Testis (tissue), 2 donors: ENCODE measurements at regions not wholly inside any gene's neighbourhood (a gene's known extent, or its start where the extent isn't known, plus 50 kb on each side); places are given as distances from the start of the nearest gene placed in this dataset.

ENCODE experiments used
- DNase-seq: peaks from one replicate; pipeline ENCODE4 v3.0.0-alpha.2; 2019
- H3K27ac ChIP-seq, 2 donors: fragments of 200-600 bp; sonication (generic); one replicate each; pipeline ENCODE4 v1.5.1; 2019
- H3K27me3 ChIP-seq: fragments of 200-600 bp; sonication (generic); one replicate; pipeline ENCODE4 v1.5.1; 2019
- H3K36me3 ChIP-seq: fragments of 200-600 bp; sonication (generic); one replicate; pipeline ENCODE4 v1.5.1; 2017; ENCODE audit warnings: low read depth; ENCODE audit errors: missing control alignments
- H3K4me1 ChIP-seq: fragments of 200-600 bp; sonication (generic); one replicate; pipeline ENCODE4 v1.5.1; 2019
- H3K4me3 ChIP-seq, 2 donors: fragments of 200-600 bp; sonication (generic); one replicate each; pipeline ENCODE4 v1.5.1; 2017 to 2019
- H3K9me3 ChIP-seq: fragments of 200-600 bp; sonication (generic); one replicate; pipeline ENCODE4 v1.5.1; 2017
- POLR2A ChIP-seq: fragments of 450-650 bp; IDR thresholded peaks from one replicate; pipeline ENCODE4 v1.6.1; 2017; ENCODE audit warnings: antibody characterized with exemption, mild to moderate bottlenecking, moderate library complexity
- WGBS, 2 donors: methylation state at CpG; one replicate each; pipeline ENCODE4 v1.1.5; 2018; 5-methylcytosine and 5-hydroxymethylcytosine counted together
- intact Hi-C: fragments of 100-400 bp; cut with DNase I; formaldehyde crosslinking; loops from one replicate; pipeline ENCODE4 v1.15.1; 2023; ENCODE audit warnings: low total_unique reads
- TF ChIP-seq, protein P1 (sequence below), 3 experiments: fragments of 450-650 bp in 2 of 3; fragments of 200-600 bp in 1 of 3; sonication (generic) in 1 of 3; IDR thresholded peaks; one replicate each; pipeline ENCODE4 v1.5.1; 2016 to 2019; ENCODE audit warnings: antibody characterized with exemption in 3 of 3, mild to moderate bottlenecking in 2 of 3, moderate library complexity in 1 of 3

DNA sequence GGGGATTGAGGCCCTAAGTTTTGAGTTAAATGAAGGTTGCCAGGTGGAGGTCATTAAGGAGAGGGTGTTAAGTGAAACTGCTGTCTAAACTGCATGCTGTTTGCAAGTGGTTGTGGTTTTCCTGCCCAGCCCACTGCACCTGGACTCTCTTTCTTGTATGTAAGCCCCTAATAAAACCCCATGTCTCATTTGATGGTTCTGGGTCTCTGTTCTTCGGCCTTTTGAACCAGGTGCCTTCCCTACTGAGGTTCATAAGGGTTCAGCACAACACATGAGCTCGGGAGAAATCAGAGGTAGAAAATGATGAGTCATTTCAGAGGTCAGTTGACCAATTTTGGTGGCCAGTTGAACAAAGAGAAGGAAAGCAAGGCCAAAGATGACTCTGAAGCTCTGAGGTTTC lies 382.5 kb downstream of the RPS29 start:
- H3K4me1 ChIP-seq, result no peaks in the 10 kb centered on the region
- no peaks in the 10 kb centered on the region for H3K36me3 ChIP-seq
- TF ChIP-seq, protein P1, sequence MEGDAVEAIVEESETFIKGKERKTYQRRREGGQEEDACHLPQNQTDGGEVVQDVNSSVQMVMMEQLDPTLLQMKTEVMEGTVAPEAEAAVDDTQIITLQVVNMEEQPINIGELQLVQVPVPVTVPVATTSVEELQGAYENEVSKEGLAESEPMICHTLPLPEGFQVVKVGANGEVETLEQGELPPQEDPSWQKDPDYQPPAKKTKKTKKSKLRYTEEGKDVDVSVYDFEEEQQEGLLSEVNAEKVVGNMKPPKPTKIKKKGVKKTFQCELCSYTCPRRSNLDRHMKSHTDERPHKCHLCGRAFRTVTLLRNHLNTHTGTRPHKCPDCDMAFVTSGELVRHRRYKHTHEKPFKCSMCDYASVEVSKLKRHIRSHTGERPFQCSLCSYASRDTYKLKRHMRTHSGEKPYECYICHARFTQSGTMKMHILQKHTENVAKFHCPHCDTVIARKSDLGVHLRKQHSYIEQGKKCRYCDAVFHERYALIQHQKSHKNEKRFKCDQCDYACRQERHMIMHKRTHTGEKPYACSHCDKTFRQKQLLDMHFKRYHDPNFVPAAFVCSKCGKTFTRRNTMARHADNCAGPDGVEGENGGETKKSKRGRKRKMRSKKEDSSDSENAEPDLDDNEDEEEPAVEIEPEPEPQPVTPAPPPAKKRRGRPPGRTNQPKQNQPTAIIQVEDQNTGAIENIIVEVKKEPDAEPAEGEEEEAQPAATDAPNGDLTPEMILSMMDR (IDR thresholded peaks at IDR 0.05), result no peak
- no peak for TF ChIP-seq POLR2A
- 86 to 90% methylated on average over 2 of the region's 2 CpGs for WGBS, 2 donors
- H3K4me3 ChIP-seq, result no peak overlapping the region
- H3K9me3 ChIP-seq, result no peaks in the 10 kb centered on the region
- intact Hi-C loops, result no loop called here
- H3K27ac ChIP-seq, result no peak overlapping the region
- no peaks in the 10 kb centered on the region for H3K27me3 ChIP-seq
- no peak for DNase-seq

DNA sequence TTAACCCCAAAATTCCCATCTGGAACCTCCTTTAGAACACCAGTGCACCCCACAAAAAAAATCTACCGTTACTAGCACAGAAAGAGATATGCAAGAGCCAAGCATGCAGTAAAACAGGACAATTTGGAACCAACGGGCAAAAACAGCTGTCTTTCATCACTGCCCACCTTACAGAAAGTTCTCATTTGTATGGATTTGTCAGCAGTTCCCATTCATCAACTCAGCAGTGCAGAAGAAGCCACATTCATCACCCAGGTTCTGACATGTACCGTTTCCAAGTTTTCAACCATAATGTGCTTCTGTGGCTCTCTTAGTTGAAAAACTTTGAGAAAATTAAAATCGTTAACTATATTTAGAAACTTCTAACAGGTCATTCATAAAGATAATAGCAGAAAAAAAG lies 387.0 kb downstream of the RPS29 start:
- no peaks in the 10 kb centered on the region for H3K27me3 ChIP-seq

DNA sequence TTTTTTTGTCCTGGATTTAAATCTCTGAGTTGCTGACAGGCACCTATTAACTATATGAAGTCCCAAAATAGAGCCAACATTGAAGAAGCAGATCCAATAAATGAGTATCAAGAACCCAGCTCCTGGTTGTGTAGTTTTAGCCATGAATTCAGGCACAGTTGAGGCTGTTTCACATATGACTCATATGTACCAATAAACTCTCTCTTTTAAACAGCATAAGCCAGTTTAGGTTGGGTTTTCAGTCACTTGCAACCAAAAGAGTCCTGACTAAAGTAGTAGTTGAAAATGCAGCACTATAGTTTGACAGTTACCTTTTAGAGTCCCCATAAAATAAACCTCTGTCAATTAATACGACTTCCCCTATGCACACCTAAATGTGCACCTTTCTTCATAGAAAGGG lies 389.9 kb downstream of the RPS29 start:
- Histone ChIP-seq H3K27me3 (no peaks in the 10 kb centered on the region), H3K4me1 (no peaks in the 10 kb centered on the region), H3K27ac (no peak overlapping the region), H3K9me3 (no peaks in the 10 kb centered on the region), H3K36me3 (no peaks in the 10 kb centered on the region), H3K4me3 (no peak overlapping the region)
- intact Hi-C loops, result no loop called here
- 83 to 85% methylated on average over 1 of the region's 1 CpG for WGBS, 2 donors
- no peak for DNase-seq
- TF ChIP-seq, protein P1 (IDR thresholded peaks at IDR 0.05), result no peak
- no peak for TF ChIP-seq POLR2A

More for the DNA sequence above, 387.0 kb downstream of the RPS29 start:
- intact Hi-C loops, result no loop called here
- no peak for DNase-seq
- H3K27ac ChIP-seq, result no peak overlapping the region
- no peaks in the 10 kb centered on the region for H3K9me3 ChIP-seq
- no peak overlapping the region for H3K4me3 ChIP-seq
- TF ChIP-seq, protein P1 (IDR thresholded peaks at IDR 0.05), result no peak
- no peak for TF ChIP-seq POLR2A
- H3K4me1 ChIP-seq, result no peaks in the 10 kb centered on the region
- 42 to 53% methylated on average over 4 of the region's 4 CpGs for WGBS, 2 donors
- no peaks in the 10 kb centered on the region for H3K36me3 ChIP-seq

DNA sequence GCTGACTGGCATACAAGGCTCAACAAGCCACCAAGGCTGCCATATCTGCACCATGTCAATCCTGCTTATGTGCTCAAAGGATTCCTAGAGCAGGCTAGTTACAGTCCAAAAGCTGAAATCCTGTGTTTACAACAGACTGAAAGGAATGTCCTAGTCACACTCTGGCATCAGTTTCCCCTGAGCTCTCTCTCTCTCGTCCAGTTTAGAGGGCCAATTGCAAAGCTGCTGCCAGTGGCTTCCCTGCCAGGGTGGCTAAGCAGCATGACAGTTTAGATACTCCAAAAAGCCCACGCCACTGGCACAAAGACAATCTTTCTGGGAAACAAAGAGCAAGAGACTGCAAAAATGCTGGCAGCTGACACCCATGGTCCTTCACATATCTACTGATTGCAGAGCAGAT lies 392.1 kb downstream of the RPS29 start:
- 45 to 63% methylated on average over 2 of the region's 2 CpGs for WGBS, 2 donors
- H3K27me3 ChIP-seq, result no peaks in the 10 kb centered on the region

More for the DNA sequence above, 392.1 kb downstream of the RPS29 start:
- H3K36me3 ChIP-seq, result no peaks in the 10 kb centered on the region
- no peak overlapping the region for H3K27ac ChIP-seq
- H3K9me3 ChIP-seq, result no peaks in the 10 kb centered on the region
- TF ChIP-seq, protein P1 (IDR thresholded peaks at IDR 0.05), result no peak
- TF ChIP-seq POLR2A, result no peak
- H3K4me1 ChIP-seq, result no peaks in the 10 kb centered on the region
- H3K4me3 ChIP-seq, result no peak overlapping the region
- intact Hi-C loops, result no loop called here
- DNase-seq, result no peak
